Heart right ventricle (tissue), 16 donors: ENCODE measurements at regions not wholly inside any gene's neighbourhood (a gene's known extent, or its start where the extent isn't known, plus 50 kb on each side); places are given as distances from the start of the nearest gene placed in this dataset.

Source experiments
- ATAC-seq, 8 donors: fragments of 200-7000 bp; cut with Tn5 transposase; one replicate each; pipeline ENCODE4 v1.9.1; 2020; ENCODE audit warnings: mild to moderate bottlenecking in 8 of 8, moderate library complexity in 8 of 8, moderate number of reproducible peaks in 1 of 8
- DNase-seq, 2 donors: peaks; one replicate each; pipeline ENCODE4 v3.0.0-alpha.2; 2020
- H3K27ac ChIP-seq, 10 donors: fragments of 200-600 bp; sonication (generic) in 2 of 10; one replicate each; pipeline versions ENCODE4 v1.5.0 to v1.8.0; 2020 to 2022; ENCODE audit warnings: mild to moderate bottlenecking in 3 of 10
- H3K27me3 ChIP-seq, 7 donors: fragments of 200-600 bp; one replicate each; pipeline ENCODE4 v1.8.0; 2021 to 2022; ENCODE audit warnings: mild to moderate bottlenecking in 2 of 7
- H3K36me3 ChIP-seq, 9 donors: fragments of 200-600 bp; sonication (generic) in 1 of 9; one replicate each; pipeline versions ENCODE4 v1.5.0 to v1.8.0; 2020 to 2022; ENCODE audit warnings: mild to moderate bottlenecking in 2 of 9
- H3K4me1 ChIP-seq, 9 donors: fragments of 200-600 bp; sonication (generic) in 1 of 9; one replicate each; pipeline versions ENCODE4 v1.5.0 to v1.8.0; 2020 to 2022; ENCODE audit warnings: mild to moderate bottlenecking in 4 of 9
- H3K4me3 ChIP-seq, 10 donors: fragments of 200-600 bp; sonication (generic) in 2 of 10; one replicate each; pipeline versions ENCODE4 v1.5.0 to v1.8.0; 2020 to 2022; ENCODE audit warnings: mild to moderate bottlenecking in 7 of 10, moderate library complexity in 2 of 10
- H3K9me3 ChIP-seq, 11 donors: fragments of 200-600 bp in 10 of 11; sonication (generic) in 2 of 11; one replicate each; pipeline versions ENCODE4 v1.5.0 to v1.8.0; 2013 to 2022; ENCODE audit warnings: mild to moderate bottlenecking in 2 of 11, control low read depth in 1 of 11, moderate library complexity in 1 of 11
- WGBS, 2 donors: extraction: QIAGEN DNeasy Blood & Tissue Kit; methylation state at CpG; one replicate each; pipeline ENCODE4 v1.1.7; 2013; ENCODE audit warnings: inconsistent platforms in 1 of 2; 5-methylcytosine and 5-hydroxymethylcytosine counted together
- intact Hi-C, 10 donors: fragments of 100-400 bp; cut with DNase I; formaldehyde crosslinking; loops; one replicate each; pipeline versions ENCODE4 v1.11.1 to v1.14.2; 2022
- TF ChIP-seq, protein P1 (sequence below), 9 donors: fragments of 200-600 bp; sonication (generic) in 2 of 9; IDR thresholded peaks; one replicate each; pipeline versions ENCODE4 v1.5.0 to v1.8.0; 2021 to 2022; ENCODE audit warnings: antibody characterized with exemption in 9 of 9, mild to moderate bottlenecking in 5 of 9, moderate library complexity in 1 of 9
- donor health status: Arrhythmogenic right ventricular cardiomyopathy.
- donor health status: ischemic (EF 13 %, LVEDD 7.1; RV severe dilation, severe dysfunction).
- donor health status: healthy with polysubstance abuse.
- donor health status: DM: no; HTN: yes; CAD: no.
- donor health status: DM: no; HTN: no; CAD: no.
- donor health status: ischemic (EF 25% LVEDD 6.9; RV normal size, moderate dysfunction).
- donor health status: ischemic (EF 25% LVEDD 5.7; RV mildly dilated, moderate dysfunction).
- donor health status: healthy.
- donor health status: DM: yes; HTN: yes; CAD: no.
- donor health status: Ischemic cardiomyopathy.
- donor health status: ischemic (EF 35%, LVEDD 5.7; RV mildly dilated, moderate dysfunction).
- donor health status: nonischemic (EF 11% LVEDD 7.7; RV severe dilation, severe dysfunction).
- donor health status: DM: yes; HTN: yes; CAD: no.
- donor health status: PGD.
- donor health status: ischemic (EF 29% LVEDD 5.4; RV normal size, mild dysfunction).
- donor health status: nonischemic (EF 23%, LVEDD 6.1; RV moderate dilation, normal function).

DNA sequence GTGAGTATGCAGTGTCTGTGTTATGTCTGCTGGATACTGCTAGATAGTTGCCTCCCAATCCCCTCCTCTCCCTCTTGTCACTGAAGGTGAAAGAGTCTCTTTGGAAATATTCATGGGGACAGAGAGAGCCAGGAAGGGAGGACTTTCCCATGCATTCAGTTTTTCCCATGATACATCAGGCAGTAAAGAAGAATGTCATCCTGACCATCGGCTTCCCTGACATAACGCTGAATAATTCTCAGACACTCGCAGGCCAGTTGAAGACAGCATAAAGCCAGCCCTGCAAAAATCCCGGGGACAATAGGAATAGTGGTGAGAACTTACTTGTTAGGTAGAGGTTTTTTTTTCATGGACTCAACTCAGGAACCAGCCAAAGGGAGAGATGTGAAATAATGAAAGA is 58.1 kb downstream of the KLF4 start:
- DNase-seq (no peak), ATAC-seq (no peak)
- Histone ChIP-seq H3K4me3 (no peak overlapping the region), H3K9me3 (no peaks in the 10 kb centered on the region), H3K4me1 (no peaks in the 10 kb centered on the region), H3K36me3 (no peaks in the 10 kb centered on the region), H3K27me3 (no peaks in the 10 kb centered on the region), H3K27ac (no peak overlapping the region)
- WGBS, 2 donors, result 83 to 90% methylated on average over 4 of the region's 4 CpGs
- intact Hi-C loops, result no loop called here
- TF ChIP-seq, protein P1, sequence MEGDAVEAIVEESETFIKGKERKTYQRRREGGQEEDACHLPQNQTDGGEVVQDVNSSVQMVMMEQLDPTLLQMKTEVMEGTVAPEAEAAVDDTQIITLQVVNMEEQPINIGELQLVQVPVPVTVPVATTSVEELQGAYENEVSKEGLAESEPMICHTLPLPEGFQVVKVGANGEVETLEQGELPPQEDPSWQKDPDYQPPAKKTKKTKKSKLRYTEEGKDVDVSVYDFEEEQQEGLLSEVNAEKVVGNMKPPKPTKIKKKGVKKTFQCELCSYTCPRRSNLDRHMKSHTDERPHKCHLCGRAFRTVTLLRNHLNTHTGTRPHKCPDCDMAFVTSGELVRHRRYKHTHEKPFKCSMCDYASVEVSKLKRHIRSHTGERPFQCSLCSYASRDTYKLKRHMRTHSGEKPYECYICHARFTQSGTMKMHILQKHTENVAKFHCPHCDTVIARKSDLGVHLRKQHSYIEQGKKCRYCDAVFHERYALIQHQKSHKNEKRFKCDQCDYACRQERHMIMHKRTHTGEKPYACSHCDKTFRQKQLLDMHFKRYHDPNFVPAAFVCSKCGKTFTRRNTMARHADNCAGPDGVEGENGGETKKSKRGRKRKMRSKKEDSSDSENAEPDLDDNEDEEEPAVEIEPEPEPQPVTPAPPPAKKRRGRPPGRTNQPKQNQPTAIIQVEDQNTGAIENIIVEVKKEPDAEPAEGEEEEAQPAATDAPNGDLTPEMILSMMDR (IDR thresholded peaks at IDR 0.05), result no peak

- Histone ChIP-seq H3K27me3 (no peaks in the 10 kb centered on the region), H3K27ac (no peak overlapping the region), H3K36me3 (no peaks in the 10 kb centered on the region), H3K4me3 (no peak overlapping the region), H3K9me3 (no peaks in the 10 kb centered on the region), H3K4me1 (peaks cover 0 to 9% (median under 1%) of the 10 kb centered on the region in 9 donors)
- intact Hi-C loops, result no loop called here
- no peak for DNase-seq
- no peak for ATAC-seq
- TF ChIP-seq, protein P1 (IDR thresholded peaks at IDR 0.05), result no peak
- WGBS, 2 donors, result 93 to 95% methylated on average over 7 of the region's 7 CpGs
Measured at GRCh38 chr9:107430071-107430470, 59.5 kb downstream of the KLF4 start.

- TF ChIP-seq, protein P1 (IDR thresholded peaks at IDR 0.05), result no peak
- H3K36me3 ChIP-seq, result no peaks in the 10 kb centered on the region
- intact Hi-C loops, result loop anchor here in 3 of 10 donors (10.0 kb wide), 2 partner anchors 1139 to 1339 kb away; no protein-coding TSS in a partner anchor
- H3K27ac ChIP-seq, result no peak overlapping the region
- peaks cover 0 to 28% (median 9%) of the 10 kb centered on the region in 9 donors for H3K4me1 ChIP-seq
- ATAC-seq (no peak), DNase-seq (no peak)
- 96 to 97% methylated on average over 10 of the region's 10 CpGs for WGBS, 2 donors
- no peaks in the 10 kb centered on the region for H3K9me3 ChIP-seq
- no peaks in the 10 kb centered on the region for H3K27me3 ChIP-seq
- H3K4me3 ChIP-seq, result no peak overlapping the region
Measured at GRCh38 chr9:107426126-107426525, 63.4 kb downstream of the KLF4 start.

DNA sequence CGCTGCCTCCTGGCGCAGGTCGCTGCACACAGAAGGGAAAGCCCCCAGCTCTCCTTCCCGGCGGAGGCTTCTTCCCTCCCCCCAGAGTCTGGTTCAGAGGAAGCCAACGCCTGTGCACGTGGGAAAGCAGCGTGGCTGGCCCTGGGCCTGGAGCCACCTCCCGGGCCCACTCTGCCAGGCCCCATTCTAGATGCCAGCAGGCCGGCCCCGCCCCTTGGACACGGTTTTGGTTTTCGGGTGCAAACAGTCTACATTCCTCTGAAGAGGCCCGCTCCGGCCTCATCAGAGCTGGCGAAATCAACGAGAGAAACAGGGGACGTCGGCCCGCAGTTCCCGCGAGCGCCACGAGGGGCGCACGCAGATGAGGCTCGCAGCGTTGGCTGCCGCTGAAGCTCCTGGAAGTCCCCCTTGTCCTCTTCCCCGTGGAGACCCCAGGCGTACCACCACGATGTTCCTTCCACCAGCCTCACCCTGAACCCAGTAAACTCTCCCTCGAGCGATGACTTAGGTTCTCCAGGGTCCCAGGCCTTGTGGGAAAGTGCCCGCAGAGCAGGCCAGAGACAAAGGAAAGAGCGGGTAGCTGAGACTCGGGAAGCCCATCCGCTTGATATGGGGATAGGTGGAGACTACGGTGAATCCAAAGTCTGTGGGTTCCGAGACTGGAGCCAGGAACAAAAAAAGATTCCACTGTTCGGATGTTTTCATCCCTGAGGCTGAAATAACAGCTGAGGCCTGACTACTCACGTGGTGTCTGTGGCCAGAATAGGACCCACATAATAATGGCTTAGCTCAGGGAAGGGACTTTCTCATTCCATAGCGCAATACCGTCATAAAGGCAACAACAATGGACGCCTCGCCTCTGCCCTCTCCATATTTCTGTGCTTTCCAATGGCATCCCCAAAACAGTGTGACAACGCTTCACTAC is 64.2 kb downstream of the KLF4 start:
- H3K27ac ChIP-seq, result peak overlapping the region in 7 of 10 donors; percentile 1 to 67 (median 42)
- WGBS, 2 donors, result 31 to 32% methylated on average over 47 of the region's 47 CpGs
- intact Hi-C loops, result loop anchor here in 3 of 10 donors (10.0 kb wide), 2 partner anchors 1139 to 1339 kb away; no protein-coding TSS in a partner anchor

More for the DNA sequence above, 64.2 kb downstream of the KLF4 start:
- TF ChIP-seq, protein P1 (IDR thresholded peaks at IDR 0.05), result peak; percentile 91 to 99 (median 96)
- Histone ChIP-seq H3K9me3 (no peaks in the 10 kb centered on the region), H3K4me1 (peaks cover 0 to 28% (median 9%) of the 10 kb centered on the region in 9 donors), H3K27me3 (no peaks in the 10 kb centered on the region), H3K4me3 (peak overlapping the region in 8 of 10 donors; percentile 13 to 49 (median 36)), H3K36me3 (no peaks in the 10 kb centered on the region)
- DNase-seq, result peak; percentile 76 to 78
- peak; percentile 82 to 92 (median 90) for ATAC-seq
